HL-60 (cell line): ENCODE measurements at regions not wholly inside any gene's neighbourhood (a gene's known extent, or its start where the extent isn't known, plus 50 kb on each side); places are given as distances from the start of the nearest gene placed in this dataset.

Source experiments
- DNase-seq, 2 experiments: peaks; one replicate each; pipeline ENCODE4 v3.0.0-alpha.2; 2010 to 2020; ENCODE audit warnings: low read depth in 1 of 2, low spot score in 1 of 2
- H3K27ac ChIP-seq: fragments of 250-450 bp; sonication (Bioruptor Pico); replicated peaks from 2 replicates; pipeline ENCODE4 v1.5.1; 2020; ENCODE audit warnings: mild to moderate bottlenecking, moderate library complexity
- H3K27me3 ChIP-seq: fragments of 250-450 bp; sonication (Bioruptor Pico); 2 replicates; pipeline ENCODE4 v1.5.1; 2021; ENCODE audit warnings: mild to moderate bottlenecking, moderate library complexity; ENCODE audit not compliant: insufficient read depth, poor library complexity, severe bottlenecking
- H3K4me3 ChIP-seq: replicated peaks from 2 replicates; pipeline ENCODE4 v1.5.1; 2011; ENCODE audit warnings: mild to moderate bottlenecking, control low read depth, low read length; ENCODE audit not compliant: insufficient read depth
- CTCF ChIP-seq: IDR thresholded peaks from one replicate; pipeline ENCODE4 v1.5.1; 2011; ENCODE audit warnings: low read length, control low read depth, inconsistent platforms; ENCODE audit not compliant: insufficient read depth
- GABPA ChIP-seq: IDR thresholded peaks from 2 replicates; pipeline ENCODE4 v1.6.1; 2012; ENCODE audit warnings: low read depth
- POLR2AphosphoS5 ChIP-seq: IDR thresholded peaks from 2 replicates; pipeline ENCODE4 v1.6.1; 2012; ENCODE audit warnings: low read depth
- REST ChIP-seq: IDR thresholded peaks from 2 replicates; pipeline ENCODE4 v1.6.1; 2012; ENCODE audit warnings: low read depth; ENCODE audit not compliant: insufficient replicate concordance
- SPI1 ChIP-seq: IDR thresholded peaks from 2 replicates; pipeline ENCODE4 v1.6.1; 2012; ENCODE audit warnings: low read depth, mild to moderate bottlenecking, borderline replicate concordance

GRCh38 chr5:167392240-167392639, 899.2 kb upstream of the WWC1 start:
- DNase-seq, result no peak
- TF ChIP-seq POLR2AphosphoS5 (no peak), GABPA (no peak)
- no peak overlapping the region for H3K27ac ChIP-seq
- no peak overlapping the region for H3K4me3 ChIP-seq
- no peaks in the 10 kb centered on the region for H3K27me3 ChIP-seq

- Histone ChIP-seq H3K27me3 (no peaks in the 10 kb centered on the region), H3K4me3 (no peak overlapping the region), H3K27ac (no peak overlapping the region)
- no peak for TF ChIP-seq SPI1
- no peak for TF ChIP-seq POLR2AphosphoS5
- no peak for TF ChIP-seq REST
- no peak for TF ChIP-seq GABPA
- no peak for TF ChIP-seq CTCF
- no peak for DNase-seq
Observed at GRCh38 chr5:167393358-167393757, 898.1 kb upstream of the WWC1 start.

- H3K27ac ChIP-seq, result no peak overlapping the region
- no peak for DNase-seq
- H3K27me3 ChIP-seq, result no peaks in the 10 kb centered on the region
- H3K4me3 ChIP-seq, result no peak overlapping the region
- TF ChIP-seq POLR2AphosphoS5 (no peak), REST (no peak), CTCF (no peak), SPI1 (no peak), GABPA (no peak)
Observed at GRCh38 chr5:167402671-167403070, 888.8 kb upstream of the WWC1 start.

- Histone ChIP-seq H3K4me3 (no peak overlapping the region), H3K27ac (no peak overlapping the region), H3K27me3 (no peaks in the 10 kb centered on the region)
- TF ChIP-seq REST (no peak), SPI1 (no peak), POLR2AphosphoS5 (no peak), CTCF (no peak), GABPA (no peak)
- no peak for DNase-seq
Observed at GRCh38 chr5:167406513-167406912, 884.9 kb upstream of the WWC1 start.
